DND-41 (cell line): ENCODE measurements at regions not wholly inside any gene's neighbourhood (a gene's known extent, or its start where the extent isn't known, plus 50 kb on each side); places are given as distances from the start of the nearest gene placed in this dataset.

Experiments used
- CTCF ChIP-seq: IDR thresholded peaks from 2 replicates; pipeline ENCODE4 v1.5.1; 2012; ENCODE audit warnings: borderline replicate concordance, low read length, moderate library complexity, mild to moderate bottlenecking; ENCODE audit not compliant: poor library complexity, severe bottlenecking; ENCODE audit errors: extremely low read depth
- EZH2 ChIP-seq: IDR thresholded peaks from 3 replicates; pipeline ENCODE4 v1.6.1; 2012; ENCODE audit warnings: borderline replicate concordance, low read depth, mild to moderate bottlenecking, moderate library complexity, low read length, inconsistent platforms; ENCODE audit not compliant: severe bottlenecking

GRCh38 chr3:81094986-81095385, 666.5 kb downstream of the GBE1 start:
- no peak for TF ChIP-seq CTCF
- TF ChIP-seq EZH2, result no peak
